HEK293 (cell line): ENCODE measurements at regions not wholly inside any gene's neighbourhood (a gene's known extent, or its start where the extent isn't known, plus 50 kb on each side); places are given as distances from the start of the nearest gene placed in this dataset.

Experiments
- CTCF ChIA-PET: fragments of 350-600 bp; formaldehyde crosslinking; extraction: SDS; loops from one replicate; lab custom pipeline; 2021; ENCODE audit warnings: antibody characterized with exemption; lab: Yijun Ruan, JAX
- POLR2A ChIA-PET: fragments of 300-600 bp; formaldehyde crosslinking; extraction: SDS; loops from one replicate; lab custom pipeline; 2020; ENCODE audit warnings: antibody characterized with exemption, inconsistent platforms; lab: Yijun Ruan, JAX
- H3K27ac ChIP-seq: fragments of 200-500 bp; sonication (Bioruptor generic); 2 replicates; pipeline ENCODE4 v1.5.1; 2014; ENCODE audit warnings: low read depth, low read length, control low read depth, inconsistent platforms; ENCODE audit errors: extremely low read depth
- H3K36me3 ChIP-seq, 2 experiments: fragments of 200-500 bp in 1 of 2; sonication (Bioruptor generic) in 1 of 2; 1 replicate in 1 of 2; 2 replicates in 1 of 2; pipeline ENCODE4 v1.5.1; 2014 to 2017; ENCODE audit warnings: inconsistent platforms in 2 of 2, low read length in 2 of 2; ENCODE audit not compliant: control insufficient read depth in 2 of 2, insufficient read depth in 1 of 2
- H3K4me1 ChIP-seq: fragments of 200-500 bp; sonication (Bioruptor generic); 2 replicates; pipeline ENCODE4 v1.5.1; 2014; ENCODE audit warnings: mild to moderate bottlenecking, low read length, inconsistent platforms; ENCODE audit not compliant: control insufficient read depth, insufficient read depth
- H3K4me3 ChIP-seq: 2 replicates; pipeline ENCODE4 v1.5.1; 2011; ENCODE audit warnings: low read depth, mild to moderate bottlenecking, control low read depth, low read length, moderate library complexity
- H3K9me3 ChIP-seq: fragments of 200-500 bp; sonication (Bioruptor generic); 2 replicates; pipeline ENCODE4 v1.5.1; 2014; ENCODE audit warnings: low read depth, low read length, inconsistent platforms; ENCODE audit not compliant: control insufficient read depth, insufficient read depth
- EGR2 ChIP-seq: fragments of 450-650 bp; formaldehyde crosslinking; IDR thresholded peaks from 2 replicates; pipeline ENCODE4 v1.5.1; 2016; ENCODE audit warnings: low read depth, missing biosample characterization, missing genetic modification characterization
- GLI2 ChIP-seq: fragments of 450-650 bp; formaldehyde crosslinking; IDR thresholded peaks from 2 replicates; pipeline ENCODE4; 2017; ENCODE audit warnings: missing biosample characterization, missing genetic modification characterization, low read depth, borderline replicate concordance
- PRDM10 ChIP-seq: fragments of 450-650 bp; formaldehyde crosslinking; IDR thresholded peaks from 2 replicates; pipeline ENCODE4 v1.5.1; 2016; ENCODE audit warnings: missing biosample characterization, missing genetic modification characterization
- SP3 ChIP-seq: fragments of 450-650 bp; formaldehyde crosslinking; IDR thresholded peaks from 2 replicates; pipeline ENCODE4 v1.5.1; 2016; ENCODE audit warnings: missing biosample characterization, missing genetic modification characterization
- WT1 ChIP-seq: fragments of 450-650 bp; formaldehyde crosslinking; IDR thresholded peaks from 2 replicates; pipeline ENCODE4 v1.5.1; 2016; ENCODE audit warnings: missing biosample characterization, missing genetic modification characterization
- YY2 ChIP-seq: fragments of 450-650 bp; formaldehyde crosslinking; IDR thresholded peaks from 2 replicates; pipeline ENCODE4 v1.5.1; 2016; ENCODE audit warnings: missing biosample characterization, missing genetic modification characterization
- ZBTB1 ChIP-seq: fragments of 450-650 bp; formaldehyde crosslinking; IDR thresholded peaks from 2 replicates; pipeline ENCODE4 v1.5.1; 2016; ENCODE audit warnings: missing biosample characterization, missing genetic modification characterization
- ZBTB48 ChIP-seq: fragments of 450-650 bp; formaldehyde crosslinking; IDR thresholded peaks from 2 replicates; pipeline ENCODE4 v1.5.1; 2016; ENCODE audit warnings: missing biosample characterization, missing genetic modification characterization
- ZBTB8A ChIP-seq: fragments of 450-650 bp; formaldehyde crosslinking; IDR thresholded peaks from 2 replicates; pipeline ENCODE4 v1.5.1; 2016; ENCODE audit warnings: missing biosample characterization, missing genetic modification characterization
- ZFHX2 ChIP-seq: fragments of 450-650 bp; formaldehyde crosslinking; conservative IDR thresholded peaks from 2 replicates; pipeline ENCODE4 v1.5.1; 2016; ENCODE audit warnings: missing biosample characterization, missing genetic modification characterization
- ZFP3 ChIP-seq: fragments of 450-650 bp; formaldehyde crosslinking; IDR thresholded peaks from 2 replicates; pipeline ENCODE4 v1.5.1; 2016; ENCODE audit warnings: low read depth, missing biosample characterization, missing genetic modification characterization
- ZFP41 ChIP-seq: fragments of 450-650 bp; formaldehyde crosslinking; IDR thresholded peaks from 2 replicates; pipeline ENCODE4 v1.5.1; 2016; ENCODE audit warnings: missing biosample characterization, missing genetic modification characterization, borderline replicate concordance
- ZFP69B ChIP-seq: fragments of 450-650 bp; formaldehyde crosslinking; IDR thresholded peaks from 2 replicates; pipeline ENCODE4 v1.5.1; 2016; ENCODE audit warnings: missing biosample characterization, missing genetic modification characterization
- ZNF10 ChIP-seq: fragments of 450-650 bp; formaldehyde crosslinking; IDR thresholded peaks from 2 replicates; pipeline ENCODE4 v1.5.1; 2017; ENCODE audit warnings: missing biosample characterization, missing genetic modification characterization
- ZNF16 ChIP-seq: fragments of 450-650 bp; formaldehyde crosslinking; IDR thresholded peaks from 2 replicates; pipeline ENCODE4 v1.5.1; 2016; ENCODE audit warnings: low read depth, missing biosample characterization, missing genetic modification characterization
- ZNF19 ChIP-seq: fragments of 450-650 bp; formaldehyde crosslinking; IDR thresholded peaks from 2 replicates; pipeline ENCODE4; 2016; ENCODE audit warnings: missing biosample characterization, missing genetic modification characterization, low read depth
- ZNF211 ChIP-seq: fragments of 450-650 bp; formaldehyde crosslinking; IDR thresholded peaks from 2 replicates; pipeline ENCODE4 v1.5.1; 2016; ENCODE audit warnings: low read depth, missing biosample characterization, missing genetic modification characterization
- ZNF214 ChIP-seq: fragments of 450-650 bp; formaldehyde crosslinking; IDR thresholded peaks from 2 replicates; pipeline ENCODE4 v1.5.1; 2017; ENCODE audit warnings: missing biosample characterization, mild to moderate bottlenecking, missing genetic modification characterization, borderline replicate concordance
- ZNF26 ChIP-seq: fragments of 450-650 bp; formaldehyde crosslinking; IDR thresholded peaks from 2 replicates; pipeline ENCODE4 v1.5.1; 2016; ENCODE audit warnings: missing biosample characterization, missing genetic modification characterization
- ZNF341 ChIP-seq: fragments of 450-650 bp; formaldehyde crosslinking; IDR thresholded peaks from 2 replicates; pipeline ENCODE4; 2016; ENCODE audit warnings: low read depth, missing biosample characterization, missing genetic modification characterization
- ZNF423 ChIP-seq: fragments of 450-650 bp; formaldehyde crosslinking; IDR thresholded peaks from 2 replicates; pipeline ENCODE4 v1.5.1; 2016; ENCODE audit warnings: missing biosample characterization, missing genetic modification characterization
- ZNF521 ChIP-seq: fragments of 450-650 bp; formaldehyde crosslinking; IDR thresholded peaks from 2 replicates; pipeline ENCODE4 v1.5.1; 2017; ENCODE audit warnings: missing biosample characterization, mild to moderate bottlenecking, missing genetic modification characterization
- ZNF530 ChIP-seq: fragments of 450-650 bp; formaldehyde crosslinking; IDR thresholded peaks from 2 replicates; pipeline ENCODE4 v1.5.1; 2016; ENCODE audit warnings: low read depth, missing biosample characterization, missing genetic modification characterization
- ZNF571 ChIP-seq: fragments of 450-650 bp; formaldehyde crosslinking; IDR thresholded peaks from 2 replicates; pipeline ENCODE4 v1.5.0; 2017; ENCODE audit warnings: missing biosample characterization, missing genetic modification characterization
- ZNF580 ChIP-seq: fragments of 450-650 bp; formaldehyde crosslinking; IDR thresholded peaks from 2 replicates; pipeline ENCODE4 v1.5.1; 2016; ENCODE audit warnings: missing biosample characterization, missing genetic modification characterization
- ZNF623 ChIP-seq: fragments of 450-650 bp; formaldehyde crosslinking; IDR thresholded peaks from 2 replicates; pipeline ENCODE4 v1.5.1; 2016; ENCODE audit warnings: missing biosample characterization, missing genetic modification characterization
- ZNF664 ChIP-seq: fragments of 450-650 bp; formaldehyde crosslinking; IDR thresholded peaks from 2 replicates; pipeline ENCODE4 v1.5.1; 2016; ENCODE audit warnings: missing biosample characterization, missing genetic modification characterization
- ZNF701 ChIP-seq: fragments of 450-650 bp; formaldehyde crosslinking; IDR thresholded peaks from 2 replicates; pipeline ENCODE4 v1.5.1; 2016; ENCODE audit warnings: missing biosample characterization, missing genetic modification characterization
- ZNF830 ChIP-seq: fragments of 450-650 bp; IDR thresholded peaks from 2 replicates; pipeline ENCODE4 v1.5.0; 2018; ENCODE audit warnings: missing biosample characterization, missing genetic modification characterization, low read depth, mild to moderate bottlenecking, moderate library complexity

- TF ChIP-seq ZNF26 (tag by site-specific recombination) = no peak
- no peak for TF ChIP-seq ZNF16 (tag by site-specific recombination)
- no peak for TF ChIP-seq YY2
- TF ChIP-seq ZBTB8A (tag by site-specific recombination) = no peak
- TF ChIP-seq, all 188 proteins: peak for 0
Measured at GRCh38 chr10:130497056-130498010, 361.1 kb downstream of the GLRX3 start (continued).

- Histone ChIP-seq H3K27ac (no peak overlapping the region), H3K9me3 (no peaks in the 10 kb centered on the region), H3K4me3 (no peak overlapping the region), H3K36me3 (no peaks in the 10 kb centered on the region), H3K4me1 (no peaks in the 10 kb centered on the region)
- ChIA-PET CTCF (no interaction called here), POLR2A (no interaction called here)
- TF ChIP-seq GLI2 (tag by site-specific recombination) (no peak), ZNF701 (tag by site-specific recombination) (no peak), ZNF19 (tag by site-specific recombination) (no peak), ZNF623 (tag by site-specific recombination) (no peak), ZNF571 (tag by site-specific recombination) (no peak), PRDM10 (tag by site-specific recombination) (no peak), ZFP3 (no peak), ZNF423 (tag by site-specific recombination) (no peak), ZNF530 (no peak), ZNF214 (no peak), ZNF10 (tag by site-specific recombination) (no peak), EGR2 (no peak), SP3 (tag by site-specific recombination) (no peak), ZNF580 (tag by site-specific recombination) (no peak), ZBTB48 (tag by site-specific recombination) (no peak)
- TF ChIP-seq, all 188 proteins: peak for 0
Measured at GRCh38 chr10:130498042-130498441, 361.9 kb downstream of the GLRX3 start.

GRCh38 chr10:130498934-130499333 is 362.7 kb downstream of the GLRX3 start:
- ChIA-PET CTCF (no interaction called here), POLR2A (no interaction called here)
- Histone ChIP-seq H3K36me3 (no peaks in the 10 kb centered on the region), H3K4me3 (no peak overlapping the region), H3K27ac (no peak overlapping the region), H3K9me3 (no peaks in the 10 kb centered on the region), H3K4me1 (no peaks in the 10 kb centered on the region)
- TF ChIP-seq ZNF830 (tag by site-specific recombination) (no peak), WT1 (tag by site-specific recombination) (no peak), ZFHX2 (no peak), ZFP69B (tag by site-specific recombination) (no peak), ZNF521 (no peak), ZBTB1 (tag by site-specific recombination) (no peak), ZFP41 (no peak), ZNF211 (no peak), ZNF664 (no peak), ZNF341 (tag by site-specific recombination) (no peak)
